ENCODE measurements at regions not wholly inside any gene's neighbourhood (a gene's known extent, or its start where the extent isn't known, plus 50 kb on each side); places are given as distances from the start of the nearest gene placed in this dataset.

DNA sequence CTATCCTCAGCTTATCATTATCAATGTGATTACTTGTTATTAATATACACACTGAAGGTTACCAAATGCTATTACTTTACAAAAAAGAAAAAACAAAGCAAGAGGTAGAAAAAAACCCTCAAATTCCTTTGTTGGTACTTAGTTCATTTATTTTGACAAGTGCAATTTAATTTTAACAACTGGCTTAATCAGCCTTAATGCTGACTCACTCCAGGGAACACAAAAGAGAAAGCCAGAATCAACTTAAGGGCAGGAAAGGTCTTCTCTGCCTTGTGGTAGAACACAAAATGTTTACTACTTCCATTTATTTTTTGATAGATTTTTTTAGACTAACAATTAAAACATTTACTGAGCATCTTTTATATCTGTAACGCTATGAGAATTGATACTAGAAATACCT is 417.1 kb downstream of the PCDH17 start:
- Histone ChIP-seq H2AK5ac (ENCODE audit: insufficient read length, low read length) (no peak overlapping the region), H3K56ac (ENCODE audit: insufficient read length, low read depth, low read length) (no peak overlapping the region), H3K27ac (ENCODE audit: insufficient read length, low read depth, low read length) (no peak overlapping the region), H2BK20ac (ENCODE audit: low read depth, low read length, poor library complexity, severe bottlenecking) (no peak overlapping the region), H4K20me1 (ENCODE audit: control insufficient read depth, insufficient read depth, insufficient read length) (no peaks in the 10 kb centered on the region), H2BK15ac (ENCODE audit: low read depth, low read length) (no peak overlapping the region), H3K14ac (ENCODE audit: insufficient read depth, low read length) (no peak overlapping the region), H4K91ac (ENCODE audit: insufficient read length, low read depth, low read length) (no peak overlapping the region), H3K27me3 (ENCODE audit: insufficient read depth, low read length) (no peaks in the 10 kb centered on the region), H2BK120ac (ENCODE audit: low read depth, low read length, poor library complexity, severe bottlenecking) (no peak overlapping the region), H3K79me2 (ENCODE audit: insufficient read depth, low read length) (no peaks in the 10 kb centered on the region), H3T11ph (ENCODE audit: low read length) (no peak overlapping the region), H3K23ac (ENCODE audit: insufficient read length, low read depth, low read length) (no peak overlapping the region), H3K9ac (ENCODE audit: extremely low read depth, insufficient read length, low read length) (no peak overlapping the region), H3K4me2 (ENCODE audit: insufficient read depth, insufficient read length, low read length) (no peak overlapping the region), H3K23me2 (ENCODE audit: insufficient read length, low read depth, low read length, poor library complexity, severe bottlenecking) (no peaks in the 10 kb centered on the region), H2AFZ (ENCODE audit: low read length) (no peak overlapping the region), H3K4ac (ENCODE audit: low read depth, low read length) (no peak overlapping the region), H3K9me3 (ENCODE audit: control insufficient read depth, low read depth, low read length) (no peaks in the 10 kb centered on the region), H2BK5ac (ENCODE audit: insufficient read length, low read length) (no peak overlapping the region), H3K4me1 (ENCODE audit: insufficient read depth, low read length) (peaks cover 2% of the 10 kb centered on the region; the same call in 1 of the 2 replicates), H4K5ac (ENCODE audit: insufficient read length, low read depth, low read length) (no peak overlapping the region), H2BK12ac (ENCODE audit: insufficient read length, low read depth, low read length) (no peak overlapping the region), H3K79me1 (ENCODE audit: insufficient read depth, low read depth, low read length, poor library complexity, severe bottlenecking) (no peaks in the 10 kb centered on the region), H3K18ac (ENCODE audit: insufficient read length, low read depth, low read length) (no peak overlapping the region), H4K8ac (replicated peaks; ENCODE audit: insufficient read length, low read depth, low read length) (no peak overlapping the region)
- no peaks in the 10 kb centered on the region for H3K27me3 Mint-ChIP-seq (ENCODE audit: low read depth)
- H3K9me3 Mint-ChIP-seq, result no peaks in the 10 kb centered on the region; a peak in 1 of 5 replicates
- peaks cover 9 to 16% of the 10 kb centered on the region in 2 experiments for H3K4me1 Mint-ChIP-seq
- H3K36me3 Mint-ChIP-seq (ENCODE audit: insufficient read depth in 1 of 3, low read depth in 3 of 3), result 0 out of 7 replicates have a peak, but pooled peaks cover 0 to 7% (median 1%) of the 10 kb centered on the region in 3 experiments
- no peak overlapping the region for H3K4me3 Mint-ChIP-seq
- TF ChIP-seq, protein P1, sequence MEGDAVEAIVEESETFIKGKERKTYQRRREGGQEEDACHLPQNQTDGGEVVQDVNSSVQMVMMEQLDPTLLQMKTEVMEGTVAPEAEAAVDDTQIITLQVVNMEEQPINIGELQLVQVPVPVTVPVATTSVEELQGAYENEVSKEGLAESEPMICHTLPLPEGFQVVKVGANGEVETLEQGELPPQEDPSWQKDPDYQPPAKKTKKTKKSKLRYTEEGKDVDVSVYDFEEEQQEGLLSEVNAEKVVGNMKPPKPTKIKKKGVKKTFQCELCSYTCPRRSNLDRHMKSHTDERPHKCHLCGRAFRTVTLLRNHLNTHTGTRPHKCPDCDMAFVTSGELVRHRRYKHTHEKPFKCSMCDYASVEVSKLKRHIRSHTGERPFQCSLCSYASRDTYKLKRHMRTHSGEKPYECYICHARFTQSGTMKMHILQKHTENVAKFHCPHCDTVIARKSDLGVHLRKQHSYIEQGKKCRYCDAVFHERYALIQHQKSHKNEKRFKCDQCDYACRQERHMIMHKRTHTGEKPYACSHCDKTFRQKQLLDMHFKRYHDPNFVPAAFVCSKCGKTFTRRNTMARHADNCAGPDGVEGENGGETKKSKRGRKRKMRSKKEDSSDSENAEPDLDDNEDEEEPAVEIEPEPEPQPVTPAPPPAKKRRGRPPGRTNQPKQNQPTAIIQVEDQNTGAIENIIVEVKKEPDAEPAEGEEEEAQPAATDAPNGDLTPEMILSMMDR (conservative IDR thresholded peaks at IDR 0.05), result no peak
- no peak for DNase-seq
- no CpG with 5 or more reads among the region's 1 CpG for WGBS (ENCODE audit: extremely low coverage, insufficient read length, low lambda C conversion rate)
- H3K27ac Mint-ChIP-seq, result no peak overlapping the region
